T-helper 2 cell treated with Interferon-gamma antibody and Interleukin-4, amounts not matched to agents 100 ng/mL and 5 ng/mL, for 36 hours (primary cell): ENCODE measurements at regions not wholly inside any gene's neighbourhood (a gene's known extent, or its start where the extent isn't known, plus 50 kb on each side); places are given as distances from the start of the nearest gene placed in this dataset.

Source experiments
- intact Hi-C: fragments of 100-400 bp; cut with micrococcal nuclease; formaldehyde crosslinking; loops from one replicate; pipeline ENCODE4 v1.15.1; 2023

GRCh38 chr6:87938287-87938686 is 109.4 kb upstream of the SPACA1 start:
- intact Hi-C loops, result no loop called here

DNA sequence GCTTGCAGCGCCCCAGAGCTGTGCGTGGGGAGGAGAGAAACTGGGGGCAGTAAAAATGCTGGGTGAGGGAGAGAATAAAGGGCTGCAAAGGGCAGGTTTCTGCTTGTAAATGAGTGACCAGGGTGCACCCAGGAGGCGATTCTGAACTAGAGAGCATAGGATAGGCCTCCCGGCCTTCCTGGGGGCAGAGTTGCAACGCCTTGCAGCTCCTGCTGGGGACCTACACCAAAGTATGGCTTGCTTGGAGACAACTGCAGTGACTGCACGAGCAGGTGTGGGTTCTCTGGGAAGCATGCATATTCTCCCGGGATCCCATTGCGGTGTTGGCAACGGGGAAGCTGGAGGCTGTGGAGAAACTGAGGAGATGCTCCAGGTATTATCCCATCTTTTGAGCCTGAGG is 111.6 kb upstream of the SPACA1 start:
- intact Hi-C loops, result no loop called here

GRCh38 chr6:87935196-87935595 is 112.4 kb upstream of the SPACA1 start:
- intact Hi-C loops, result no loop called here

- intact Hi-C loops, result loop anchor here (5.0 kb wide), 1 partner anchor 850 kb away; no protein-coding TSS in a partner anchor
These were observed 115.3 kb upstream of the SPACA1 start for GRCh38 chr6:87932361-87932760.

- intact Hi-C loops, result loop anchor here (5.0 kb wide), 1 partner anchor 852 kb away; no protein-coding TSS in a partner anchor
These were observed 117.8 kb upstream of the SPACA1 start for GRCh38 chr6:87929843-87930288.

DNA sequence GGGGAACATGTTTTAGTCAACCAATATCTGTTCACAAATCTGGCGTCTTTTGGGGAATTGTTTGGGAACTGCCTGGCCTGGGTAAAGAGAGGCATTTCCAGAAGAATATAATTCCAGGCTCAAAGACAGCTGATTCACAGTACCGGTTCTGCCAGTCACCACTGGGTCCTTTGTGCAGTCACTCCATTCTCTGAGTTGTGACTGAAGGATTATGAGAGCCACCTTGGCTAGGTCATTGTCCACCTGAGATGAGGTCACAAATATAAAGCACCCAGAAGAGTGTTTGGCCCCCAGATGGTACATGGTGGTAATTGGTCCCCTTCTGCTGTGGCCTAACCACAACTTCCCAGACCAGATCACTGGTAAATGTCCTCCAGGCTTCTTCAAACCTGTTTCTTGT is 121.0 kb upstream of the SPACA1 start:
- intact Hi-C loops, result no loop called here

DNA sequence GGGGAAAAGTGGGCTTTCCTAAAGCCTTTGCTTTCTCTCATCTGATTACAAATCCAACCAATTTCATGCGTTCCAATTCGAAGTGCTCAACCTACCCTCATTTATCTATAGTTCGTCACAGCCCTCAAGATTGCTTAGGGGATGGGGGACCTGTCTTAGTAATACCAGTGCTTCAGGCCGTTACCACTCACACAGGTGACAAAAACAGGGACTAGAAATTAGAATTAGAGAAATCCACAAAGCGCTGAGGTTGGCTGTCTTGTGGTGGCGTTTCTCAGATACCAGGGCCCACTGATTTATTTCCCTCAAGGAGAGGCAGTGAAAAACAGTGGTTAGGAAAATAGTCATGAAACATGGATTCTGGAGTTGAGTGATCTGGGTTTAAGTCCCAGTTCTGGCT is 121.6 kb upstream of the SPACA1 start:
- intact Hi-C loops, result no loop called here

GRCh38 chr6:87925373-87926060 is 122.1 kb upstream of the SPACA1 start:
- intact Hi-C loops, result no loop called here

- intact Hi-C loops, result loop anchor here (2.0 kb wide), 1 partner anchor 15 kb away; no protein-coding TSS in a partner anchor
These were observed 124.1 kb upstream of the SPACA1 start for GRCh38 chr6:87923389-87924050.

DNA sequence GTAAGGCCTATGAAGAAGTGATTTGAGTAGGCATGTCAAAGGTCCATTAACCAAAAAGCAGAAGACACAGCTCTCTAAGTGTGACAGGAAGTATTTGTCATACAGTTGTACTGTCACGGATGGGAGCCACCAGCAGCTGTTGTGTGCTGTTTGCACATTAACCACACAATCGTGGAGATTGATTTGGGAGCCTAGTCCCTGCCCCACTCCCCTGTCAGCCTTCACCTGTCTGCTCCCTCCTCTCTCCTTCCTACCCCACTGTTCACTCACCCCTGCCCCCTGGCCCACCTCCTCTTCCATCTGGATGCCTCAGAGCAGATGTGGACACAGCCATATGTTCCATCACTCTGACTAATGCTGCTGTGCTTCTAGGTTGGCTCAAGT is 124.7 kb upstream of the SPACA1 start:
- intact Hi-C loops, result loop anchor here (2.0 kb wide), 1 partner anchor 14 kb away; no protein-coding TSS in a partner anchor

GRCh38 chr6:87922196-87922946 is 125.3 kb upstream of the SPACA1 start:
- intact Hi-C loops, result loop anchor here (2.0 kb wide), 1 partner anchor 14 kb away; no protein-coding TSS in a partner anchor

DNA sequence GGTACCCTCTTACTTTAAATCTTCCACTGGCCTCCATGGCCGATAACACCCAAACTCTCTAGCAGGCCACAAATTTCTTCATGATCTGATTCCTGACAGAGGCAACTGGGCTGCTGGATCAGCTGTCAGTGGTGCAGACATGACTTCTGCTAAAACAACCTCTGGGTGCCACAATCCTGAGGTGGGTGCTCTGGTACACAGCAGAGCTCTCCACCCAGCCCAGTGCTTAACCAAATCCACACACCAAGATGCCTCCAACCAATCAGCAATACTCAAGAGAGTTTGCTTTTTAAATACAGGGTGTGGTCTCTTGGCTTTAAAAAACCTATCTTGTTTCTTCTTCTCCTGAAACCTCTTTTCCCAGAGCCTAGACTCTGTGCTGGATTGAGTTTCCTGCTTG is 126.6 kb upstream of the SPACA1 start:
- intact Hi-C loops, result no loop called here

- intact Hi-C loops, result no loop called here
These were observed 127.4 kb upstream of the SPACA1 start for GRCh38 chr6:87920245-87920644.

- intact Hi-C loops, result no loop called here
These were observed 128.2 kb upstream of the SPACA1 start for GRCh38 chr6:87919416-87919815.

DNA sequence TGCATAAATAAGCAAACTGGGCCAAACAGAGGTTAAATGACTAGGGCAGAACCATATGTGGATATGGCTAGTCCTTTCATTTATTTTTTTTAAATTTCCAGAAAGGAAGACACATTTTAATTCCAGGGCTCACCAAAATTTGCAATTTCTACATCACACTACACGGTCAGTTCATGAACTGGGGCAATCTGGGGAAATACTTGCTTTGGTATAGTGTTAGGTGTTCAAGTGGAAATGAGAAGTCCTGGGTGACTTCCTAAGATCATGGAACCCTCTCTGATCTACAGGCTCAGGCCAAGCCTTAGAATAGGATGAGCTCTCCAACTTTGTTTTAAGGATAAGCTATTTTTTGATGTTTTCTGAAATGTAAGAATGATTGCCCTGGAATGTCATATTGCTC is 128.6 kb upstream of the SPACA1 start:
- intact Hi-C loops, result no loop called here

GRCh38 chr6:87918461-87918941 is 129.1 kb upstream of the SPACA1 start:
- intact Hi-C loops, result no loop called here

- intact Hi-C loops, result no loop called here
These were observed 129.8 kb upstream of the SPACA1 start for GRCh38 chr6:87917886-87918285.

GRCh38 chr6:87916446-87916845 is 131.2 kb upstream of the SPACA1 start:
- intact Hi-C loops, result no loop called here

GRCh38 chr6:87914637-87915395 is 132.8 kb upstream of the SPACA1 start:
- intact Hi-C loops, result no loop called here

DNA sequence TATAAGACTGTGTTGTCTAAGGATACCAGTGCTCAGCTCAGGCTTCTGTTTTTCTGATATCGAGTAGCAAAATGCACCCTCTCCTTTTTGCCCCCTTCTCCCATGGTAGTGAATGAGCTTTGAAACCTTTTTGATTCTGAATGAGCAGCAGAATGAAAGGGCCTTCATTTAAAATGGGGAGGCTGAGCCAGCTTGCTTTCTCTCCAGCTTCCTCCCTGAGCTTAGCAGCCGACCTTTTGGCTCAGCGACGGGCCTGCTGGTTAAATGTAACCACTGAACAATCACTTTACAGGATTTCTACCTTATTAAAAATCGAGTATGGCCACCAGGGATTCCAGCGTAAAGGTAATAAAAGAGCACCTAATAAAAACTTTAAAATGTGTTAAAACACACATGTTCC is 133.7 kb upstream of the SPACA1 start:
- intact Hi-C loops, result no loop called here

- intact Hi-C loops, result no loop called here
These were observed 135.5 kb upstream of the SPACA1 start for GRCh38 chr6:87912102-87912501.
